NCI-H1436 treated with DMSO at 0.1 percent for 48 hours (cell line): ENCODE measurements at regions not wholly inside any gene's neighbourhood (a gene's known extent, or its start where the extent isn't known, plus 50 kb on each side); places are given as distances from the start of the nearest gene placed in this dataset.
"Not testable (repeated sequence)": the region's sequence is repeated elsewhere in the genome, so short reads cannot be mapped to it uniquely, and the experiment has no call there.

Experiments
- DNase-seq: peaks from one replicate; lab custom pipeline; 2025; lab: John Stamatoyannopoulos, UW

DNA sequence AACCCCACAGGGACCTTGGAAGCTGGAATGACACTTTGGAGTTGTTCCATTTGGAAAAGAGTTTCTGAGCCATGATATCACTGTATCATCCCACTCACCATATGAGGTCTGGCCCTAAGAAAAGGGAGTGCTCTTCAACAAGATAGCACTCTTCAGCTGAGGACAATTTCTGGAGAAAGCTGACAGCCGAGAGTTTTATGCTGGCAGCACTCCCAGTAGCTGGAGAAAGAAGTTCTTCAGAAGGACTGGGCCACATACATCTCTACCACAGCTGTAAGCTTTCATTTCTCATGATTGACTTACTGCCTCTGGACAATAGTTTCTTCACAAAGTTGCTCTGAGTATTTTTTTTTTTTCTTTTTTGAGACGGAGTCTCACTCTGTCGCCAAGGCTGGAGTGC lies 914.4 kb upstream of the ADAMTS5 start:
- DNase-seq: not testable (repeated sequence)

DNA sequence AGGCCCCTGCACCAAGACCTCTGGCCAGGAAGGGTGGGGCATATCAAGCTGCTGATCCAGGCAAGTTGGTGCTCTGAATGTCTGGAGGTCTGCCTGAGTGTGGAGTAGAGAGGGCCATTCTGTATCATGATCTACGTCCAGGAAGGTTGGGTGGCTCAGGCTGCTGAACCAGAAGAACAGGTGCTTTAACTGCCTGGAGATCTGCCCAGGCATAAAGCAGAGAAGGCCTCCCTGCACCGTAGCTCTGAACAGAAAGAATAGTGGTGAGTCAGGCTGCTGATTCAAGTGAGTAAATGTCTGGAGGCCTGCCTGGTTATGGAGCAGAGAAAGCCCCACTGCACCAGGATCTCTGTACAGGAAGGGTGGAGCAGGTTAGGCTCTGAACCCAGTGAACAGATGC lies 905.5 kb upstream of the ADAMTS5 start:
- DNase-seq: not testable (repeated sequence)

DNA sequence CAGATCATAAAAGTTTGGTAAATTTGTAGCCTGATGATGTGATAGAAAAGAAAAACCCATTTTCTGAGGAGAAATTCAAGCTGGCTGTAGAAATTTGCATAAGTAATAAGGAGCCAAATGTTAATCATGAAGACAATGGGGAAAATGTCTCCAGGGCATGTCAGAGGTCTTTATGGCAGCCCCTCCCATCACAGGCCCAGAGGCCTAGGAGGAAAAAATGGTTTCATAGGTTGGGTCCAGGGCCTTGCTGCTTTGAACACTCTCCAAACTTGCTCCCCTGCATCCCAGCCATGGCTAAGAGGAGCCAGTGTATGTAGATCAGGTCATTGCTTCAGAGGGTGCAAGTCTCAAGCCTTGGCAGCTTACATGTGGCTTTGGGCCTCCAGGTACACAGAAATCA lies 903.9 kb upstream of the ADAMTS5 start:
- DNase-seq: not testable (repeated sequence)

DNA sequence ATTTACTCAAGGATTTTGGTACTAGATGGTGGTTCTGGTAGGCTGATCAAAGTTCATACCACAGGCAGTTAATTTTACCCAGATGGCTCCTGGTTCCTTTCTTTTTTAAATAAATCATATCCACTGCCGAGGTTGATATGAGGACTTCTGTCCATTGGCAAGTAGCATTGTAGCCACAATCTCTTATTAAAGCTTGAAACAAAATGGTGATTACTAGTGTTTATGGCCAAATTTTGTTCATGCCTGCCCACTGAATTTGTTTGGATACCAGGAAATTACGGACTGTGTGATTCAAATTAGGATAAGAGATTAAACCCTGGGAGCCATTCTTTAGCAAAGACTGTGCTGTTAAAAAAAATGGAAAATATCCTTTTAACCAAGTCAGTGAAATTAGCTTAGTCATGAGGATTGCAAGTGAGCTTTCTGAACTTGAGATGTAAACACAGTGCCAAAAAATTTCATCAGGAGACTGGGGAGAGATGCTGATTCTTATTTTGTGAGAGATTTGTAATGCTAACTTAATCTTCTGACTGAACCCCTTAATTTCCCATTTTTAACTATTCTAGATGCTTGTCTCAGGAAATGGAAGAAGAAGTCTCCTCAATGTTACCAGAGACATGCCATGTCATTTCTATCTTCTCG lies 893.5 kb upstream of the ADAMTS5 start:
- DNase-seq: not testable (repeated sequence)

DNA sequence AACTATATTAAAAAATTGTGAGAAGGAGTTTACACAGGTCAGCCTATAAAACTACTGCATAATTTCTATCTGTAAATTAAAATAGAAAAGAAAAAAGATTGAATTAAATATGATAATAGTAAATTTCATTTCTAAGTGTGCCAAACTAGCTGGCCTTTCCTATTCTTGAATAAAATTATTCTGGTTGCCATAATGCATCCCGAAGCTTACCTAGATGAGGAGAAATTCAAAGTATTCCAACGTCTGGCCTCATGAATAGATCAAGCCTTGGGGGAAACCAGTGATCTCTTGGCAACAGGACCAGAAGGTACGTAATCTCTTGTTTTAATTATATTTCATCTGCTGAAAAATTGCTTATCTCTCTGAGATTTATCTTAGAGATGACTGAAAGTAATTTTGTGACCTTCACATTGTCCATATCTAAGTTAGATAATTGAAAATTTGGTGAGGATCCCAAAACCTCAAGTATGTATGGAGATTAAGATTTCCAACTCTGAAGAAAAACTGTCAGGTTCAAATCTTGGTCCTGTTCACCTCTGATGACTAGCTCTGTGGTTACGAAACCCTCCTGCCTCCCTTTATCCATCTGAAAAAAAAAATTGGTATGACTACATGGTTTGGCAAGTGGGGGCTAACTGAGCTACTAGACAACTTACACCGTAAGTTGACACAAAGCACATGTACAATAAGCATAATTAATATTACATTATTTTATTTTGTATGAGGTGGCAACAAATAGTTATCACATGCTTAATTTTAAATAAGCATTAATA lies 891.4 kb upstream of the ADAMTS5 start:
- not testable (repeated sequence) for DNase-seq

DNA sequence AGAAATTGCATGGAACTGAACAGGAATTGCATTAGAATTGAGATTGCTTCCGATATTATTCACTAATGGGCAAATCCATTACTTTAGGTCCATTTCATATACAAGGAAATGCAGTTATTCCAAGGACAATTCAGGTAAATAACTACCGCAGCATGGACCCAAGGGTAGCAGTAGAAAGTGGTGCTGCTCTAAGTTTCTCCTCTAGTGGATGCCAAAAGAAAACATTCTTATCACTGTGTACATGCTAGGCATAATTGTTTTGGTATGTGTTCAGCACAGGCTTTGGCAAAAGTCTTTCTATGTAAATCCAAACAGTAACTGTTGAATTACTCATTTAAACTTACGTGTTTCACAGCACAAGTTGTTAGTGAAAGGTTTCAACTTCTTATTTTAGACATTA lies 890.1 kb upstream of the ADAMTS5 start:
- not testable (repeated sequence) for DNase-seq

DNA sequence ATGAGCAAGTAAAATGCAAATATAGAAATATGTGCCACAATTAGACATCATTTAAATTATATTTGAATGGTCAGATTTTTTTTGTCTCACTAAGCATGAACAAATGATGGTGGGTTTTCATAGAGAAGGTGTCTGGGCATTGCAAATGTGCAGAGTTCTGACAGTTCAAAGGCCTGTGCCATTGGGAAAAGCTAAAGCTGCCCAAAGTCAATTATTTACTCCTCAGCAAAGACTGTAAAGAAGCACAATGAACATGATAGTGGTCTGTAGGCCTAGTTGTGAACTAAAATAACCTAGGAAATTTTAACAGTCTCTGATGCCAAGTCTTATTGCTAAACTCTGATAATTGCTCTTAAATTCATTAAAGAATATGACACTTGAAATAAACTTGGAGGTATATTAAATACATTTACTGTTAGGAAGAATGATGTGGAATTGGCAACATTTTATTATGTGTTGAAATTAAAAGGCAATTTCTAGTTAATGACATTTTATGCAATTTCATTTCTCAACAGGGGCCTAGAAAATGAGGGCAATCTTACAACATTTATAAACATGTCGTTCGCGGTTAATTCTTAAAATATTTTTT lies 874.3 kb upstream of the ADAMTS5 start:
- DNase-seq: no peak

DNA sequence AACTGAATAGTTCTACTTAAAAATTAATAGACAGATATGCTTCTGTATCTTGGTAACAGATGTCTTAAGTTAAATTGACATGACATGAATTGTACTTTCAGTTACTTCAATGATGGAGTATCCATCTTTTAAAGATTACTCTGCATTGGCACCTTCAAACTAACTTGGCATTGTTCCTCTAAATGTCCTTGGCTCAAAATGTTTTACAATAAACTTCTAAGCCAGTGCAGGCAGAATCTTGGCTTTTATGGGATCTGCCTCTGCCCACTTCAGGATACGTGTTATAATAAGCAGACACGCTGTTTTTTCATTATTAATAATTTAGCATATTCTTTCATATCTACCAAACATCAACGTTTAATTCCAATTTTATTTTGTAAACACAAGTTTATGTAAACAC lies 873.4 kb upstream of the ADAMTS5 start:
- DNase-seq: no peak

DNA sequence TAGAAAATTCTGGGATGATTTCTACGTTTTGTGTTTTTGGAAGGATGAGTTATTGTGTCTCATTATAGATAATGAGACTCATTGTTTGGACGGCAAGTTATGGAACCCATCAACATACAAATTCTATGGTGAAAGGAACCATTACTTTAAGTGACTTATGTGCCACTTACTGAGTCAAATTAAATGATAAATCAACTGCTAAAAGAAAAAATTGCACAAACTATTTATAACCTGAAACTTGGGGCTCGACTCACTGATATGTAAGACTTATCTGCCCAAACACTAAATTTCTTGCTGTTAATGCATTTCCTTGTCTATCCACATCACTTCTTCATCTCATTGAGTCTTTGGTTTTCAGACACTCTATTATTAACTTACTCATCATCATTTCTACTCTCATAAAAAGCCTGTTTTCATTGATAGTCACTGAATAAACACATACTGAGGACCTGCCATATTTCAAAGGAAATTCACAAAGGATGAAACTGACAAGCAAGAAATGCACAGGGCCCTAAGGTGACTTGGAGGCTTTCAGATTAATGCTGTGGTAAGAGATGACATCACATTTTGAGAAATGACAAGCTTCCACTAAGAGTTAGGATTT lies 872.7 kb upstream of the ADAMTS5 start:
- no peak for DNase-seq

DNA sequence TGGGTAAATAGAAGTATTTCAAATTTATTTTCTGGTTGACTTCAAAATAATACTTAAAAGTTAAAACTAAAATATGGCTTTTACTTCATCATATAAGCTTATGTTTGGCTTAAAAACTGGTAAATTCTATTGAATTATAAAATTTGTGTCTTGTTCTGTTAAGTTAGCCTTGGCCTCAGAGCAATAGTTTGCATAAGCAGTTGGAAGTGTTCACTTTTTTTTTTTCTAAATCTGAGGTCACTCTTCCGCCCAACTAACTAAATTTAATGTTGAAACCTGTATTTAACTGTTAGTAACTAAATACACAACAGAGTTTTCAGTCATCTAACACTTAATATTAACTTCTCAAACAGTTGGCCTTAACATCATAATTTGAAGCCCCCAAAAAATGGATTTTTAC lies 871.7 kb upstream of the ADAMTS5 start:
- no peak for DNase-seq

DNA sequence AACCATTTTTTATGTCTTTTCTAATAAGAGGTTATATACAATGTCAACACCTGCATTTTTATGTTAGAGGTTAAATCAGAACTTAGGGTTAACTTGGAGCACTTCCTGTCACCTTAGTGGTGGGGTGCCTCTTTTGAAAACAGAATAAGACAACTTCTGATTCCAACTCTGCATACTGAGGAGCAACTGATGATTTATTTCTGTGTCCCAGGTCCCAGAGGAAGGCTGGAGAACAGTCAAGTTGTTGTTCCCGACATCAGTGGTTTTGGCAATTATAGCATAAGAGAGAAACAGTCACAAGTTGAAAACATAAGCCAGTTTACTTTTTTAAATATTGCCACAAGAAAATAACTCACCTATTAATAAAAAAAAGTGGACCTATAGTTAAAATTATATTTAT lies 871.0 kb upstream of the ADAMTS5 start:
- DNase-seq: no peak

DNA sequence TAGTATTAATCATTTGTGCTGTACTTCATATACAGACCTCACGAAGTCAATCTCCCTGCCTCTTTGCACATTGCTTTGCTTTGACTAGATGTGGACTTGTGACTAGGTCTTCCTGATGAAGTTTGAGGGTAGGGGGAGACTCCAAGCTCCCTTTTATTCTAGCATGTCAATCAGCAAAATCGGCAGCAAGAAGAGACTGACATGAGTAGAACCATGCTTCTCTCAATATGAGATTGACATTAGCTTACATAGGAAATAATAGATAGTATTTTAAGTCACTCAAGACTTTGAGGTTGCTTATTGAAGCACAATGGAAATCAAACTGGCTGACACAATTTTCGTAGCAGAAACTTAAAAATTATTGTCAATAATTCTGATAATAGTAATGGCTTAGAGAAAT lies 866.4 kb upstream of the ADAMTS5 start:
- DNase-seq: no peak

DNA sequence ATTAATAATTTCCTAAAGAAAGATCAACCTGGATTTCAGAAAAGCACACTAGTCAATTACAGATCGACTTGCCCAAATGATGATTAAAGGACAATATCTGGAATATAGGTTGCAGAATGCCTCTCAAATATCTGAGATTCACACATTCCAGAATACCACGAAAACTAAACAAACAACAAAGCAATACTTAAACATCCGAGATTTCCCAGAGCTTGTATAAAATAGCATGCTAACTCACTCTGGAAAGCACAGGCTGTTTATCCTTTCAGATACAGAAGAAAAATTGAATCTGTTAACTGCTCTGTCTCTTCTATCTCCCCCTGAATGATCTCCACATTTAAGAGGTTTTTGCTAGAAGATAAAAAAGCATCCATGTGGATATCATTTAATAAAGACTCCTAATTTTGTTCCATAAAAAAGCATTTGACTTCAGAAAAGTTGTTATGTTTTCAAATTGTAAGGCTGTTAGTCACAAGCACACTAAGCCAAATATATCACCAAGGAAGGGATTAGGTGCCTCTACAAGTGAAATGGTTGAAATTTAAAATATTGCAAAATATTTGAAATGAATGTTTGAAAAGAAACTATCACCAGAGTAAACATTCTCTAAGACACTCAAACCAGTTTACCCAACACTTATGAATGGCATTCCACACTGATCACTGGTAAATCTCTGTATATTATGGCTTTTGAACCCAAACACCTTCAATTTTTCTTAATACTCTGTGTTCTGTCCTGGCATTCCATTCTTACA lies 865.1 kb upstream of the ADAMTS5 start:
- DNase-seq: no peak

DNA sequence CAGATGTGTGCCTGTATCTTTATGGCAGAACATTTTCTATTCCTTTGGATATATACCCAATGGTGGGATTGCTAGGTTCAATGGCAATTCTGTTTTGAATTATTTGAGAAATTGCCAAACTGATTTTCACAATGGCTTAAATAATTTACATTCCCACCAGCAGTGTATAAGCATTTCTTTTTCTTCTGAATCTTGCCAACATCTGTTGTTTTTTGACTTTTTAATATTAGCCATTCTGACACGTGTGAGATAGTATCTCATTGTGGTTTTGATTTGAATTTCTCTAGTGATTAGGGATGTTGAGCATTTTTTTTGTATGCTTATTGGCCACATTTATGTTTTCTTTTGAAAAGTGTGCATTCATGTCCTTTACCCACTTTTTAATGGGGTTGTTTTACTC lies 864.3 kb upstream of the ADAMTS5 start:
- DNase-seq: no peak

DNA sequence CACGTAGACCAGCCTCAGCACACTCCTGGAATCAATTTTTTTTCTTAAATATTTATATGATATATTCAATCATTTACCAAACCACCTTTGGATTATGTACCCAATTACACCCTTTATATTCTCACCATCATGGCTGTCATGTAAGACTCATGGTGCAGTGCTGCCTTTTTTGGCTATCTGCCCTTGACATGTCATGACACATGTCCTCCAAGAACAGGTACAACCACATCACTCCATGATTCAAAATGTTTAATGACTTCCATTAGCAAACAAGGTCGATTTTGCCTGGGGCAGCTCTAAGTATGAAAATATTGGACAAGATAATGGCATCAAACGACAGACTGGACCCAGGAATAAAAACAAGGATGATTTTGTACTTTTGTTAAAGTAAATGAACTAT lies 861.1 kb upstream of the ADAMTS5 start:
- DNase-seq: no peak

DNA sequence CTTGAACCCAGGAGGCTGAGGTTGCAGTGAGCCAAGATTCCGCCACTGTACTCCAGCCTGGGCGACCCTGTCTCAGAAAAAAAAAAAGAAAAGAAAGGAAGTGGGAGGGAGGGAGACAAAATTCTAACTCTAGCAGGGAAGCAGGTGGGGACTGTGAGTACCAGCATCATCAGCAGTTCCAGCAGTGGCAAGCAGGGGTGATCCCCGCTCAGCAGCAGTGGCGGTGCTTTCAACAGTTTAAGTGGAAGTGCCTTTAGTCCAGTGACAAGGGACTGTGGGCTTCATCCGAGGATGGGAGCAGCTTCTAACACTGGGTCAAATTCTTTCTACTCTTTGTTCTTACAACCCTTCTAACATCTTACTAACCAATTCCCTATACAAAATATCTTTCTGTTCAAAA lies 858.1 kb upstream of the ADAMTS5 start:
- DNase-seq: no peak

DNA sequence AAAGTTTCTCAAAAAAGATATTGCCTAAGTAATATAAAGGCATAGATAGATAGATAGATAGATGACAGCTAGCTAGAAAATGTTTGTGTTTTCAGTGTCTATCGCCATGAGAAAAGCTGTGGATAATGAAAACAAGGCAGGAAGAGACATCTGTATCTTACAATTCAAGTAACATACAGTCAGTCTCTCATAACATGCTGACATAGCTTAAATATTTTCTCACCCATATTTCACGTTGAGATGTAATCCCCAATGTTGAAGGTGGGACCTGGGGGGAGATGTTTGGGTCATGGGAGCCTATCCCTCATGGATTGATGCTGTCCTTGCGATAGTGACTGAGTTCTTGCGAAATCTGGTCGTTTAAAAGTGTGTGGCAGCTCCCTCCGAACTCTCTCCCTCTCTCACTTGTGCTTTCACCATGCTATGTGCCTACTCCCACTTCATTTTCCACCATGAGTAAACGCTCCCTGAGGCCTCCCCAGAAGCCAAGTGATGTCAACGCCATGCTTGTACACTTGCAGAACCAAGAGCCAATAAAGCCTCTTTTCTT lies 856.8 kb upstream of the ADAMTS5 start:
- no peak for DNase-seq

DNA sequence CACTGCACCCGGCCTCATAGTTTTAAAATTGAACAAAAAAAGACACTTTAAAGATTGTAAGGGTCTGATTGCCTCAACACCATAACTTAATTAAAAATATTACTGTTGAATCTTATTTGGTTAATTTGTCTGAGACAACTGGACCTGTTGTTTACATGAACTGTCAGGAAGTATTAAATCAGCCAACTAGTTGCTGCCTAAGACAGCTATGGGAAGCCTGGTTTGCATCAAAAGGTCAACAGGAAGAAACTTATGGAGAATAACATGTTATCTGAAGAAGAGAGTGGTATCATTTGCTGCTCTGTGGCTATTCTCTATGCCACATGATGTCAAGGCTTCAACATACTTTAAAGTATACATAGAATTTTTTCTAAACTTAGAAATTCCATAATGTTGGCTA lies 853.5 kb upstream of the ADAMTS5 start:
- no peak for DNase-seq

DNA sequence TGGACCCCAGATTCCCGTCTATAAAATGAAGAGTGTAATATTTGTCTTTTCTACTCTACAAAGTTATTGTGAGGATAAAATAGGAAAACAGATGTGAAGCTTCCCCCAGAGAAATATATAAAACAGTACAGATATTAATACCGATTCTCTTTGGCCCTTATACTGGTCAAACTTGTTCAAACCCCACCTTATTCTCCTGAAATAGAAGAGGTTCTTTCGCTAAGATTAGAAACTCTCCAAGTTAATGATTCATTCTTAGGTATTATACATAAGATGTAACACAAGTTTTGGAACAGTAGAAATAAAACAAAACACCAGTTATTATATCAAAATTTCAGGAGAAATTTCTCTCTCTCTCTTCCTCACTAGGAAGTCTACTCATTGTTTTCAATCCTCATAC lies 852.4 kb upstream of the ADAMTS5 start:
- no peak for DNase-seq

DNA sequence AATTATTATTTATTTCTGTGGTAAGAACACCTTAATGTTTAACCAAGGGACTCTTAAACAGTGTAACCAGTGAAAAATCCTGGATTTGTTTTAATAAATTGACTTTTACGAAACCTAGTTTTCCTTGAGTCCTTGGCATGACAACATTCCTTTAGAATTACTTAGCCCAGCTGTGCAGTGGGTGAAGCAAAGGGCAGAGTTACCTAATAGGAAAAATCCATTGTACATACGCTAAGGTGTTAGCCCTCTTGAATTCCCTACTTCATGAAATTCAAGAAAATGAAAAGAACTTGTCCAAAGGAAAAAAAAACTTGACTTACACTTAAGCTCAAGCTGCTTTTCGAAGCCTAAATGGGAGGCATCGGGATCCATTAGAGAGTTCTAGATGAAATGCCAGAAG lies 852.0 kb upstream of the ADAMTS5 start:
- DNase-seq: no peak

DNA sequence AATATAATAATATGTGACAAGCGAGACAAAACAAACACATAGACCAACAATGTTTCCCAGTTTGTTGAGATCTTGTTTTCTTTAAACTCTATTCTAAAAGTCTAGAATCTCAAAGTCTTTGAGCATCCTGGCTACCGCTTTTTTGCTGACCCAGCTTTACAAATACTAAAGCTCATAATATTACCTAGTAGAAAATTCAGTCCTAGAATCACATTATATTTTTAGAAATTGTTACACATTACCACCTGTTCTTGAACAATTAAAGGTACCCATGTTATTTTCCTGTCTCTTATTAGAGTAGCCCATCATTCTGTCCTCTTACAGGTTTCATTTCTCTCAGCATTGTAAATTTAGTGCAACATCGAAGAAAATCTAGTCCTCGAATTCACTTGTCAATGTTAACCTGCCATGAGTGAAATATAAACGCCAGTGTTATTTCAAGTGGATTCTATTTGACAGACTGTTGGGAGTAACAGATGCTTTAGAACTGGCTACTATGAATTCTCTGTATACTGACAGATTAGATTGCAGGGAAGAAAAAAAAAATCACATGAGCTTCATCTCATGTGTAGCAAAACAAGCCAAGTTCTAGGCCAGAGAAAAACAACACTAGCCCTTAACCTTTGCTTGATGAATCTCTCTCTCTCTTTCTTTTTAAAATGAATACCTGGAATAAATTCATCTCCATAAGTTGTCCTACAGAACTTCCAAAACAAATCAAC lies 851.2 kb upstream of the ADAMTS5 start:
- DNase-seq: no peak
